ENCODE measurements at regions not wholly inside any gene's neighbourhood (a gene's known extent, or its start where the extent isn't known, plus 50 kb on each side); places are given as distances from the start of the nearest gene placed in this dataset.

DNA sequence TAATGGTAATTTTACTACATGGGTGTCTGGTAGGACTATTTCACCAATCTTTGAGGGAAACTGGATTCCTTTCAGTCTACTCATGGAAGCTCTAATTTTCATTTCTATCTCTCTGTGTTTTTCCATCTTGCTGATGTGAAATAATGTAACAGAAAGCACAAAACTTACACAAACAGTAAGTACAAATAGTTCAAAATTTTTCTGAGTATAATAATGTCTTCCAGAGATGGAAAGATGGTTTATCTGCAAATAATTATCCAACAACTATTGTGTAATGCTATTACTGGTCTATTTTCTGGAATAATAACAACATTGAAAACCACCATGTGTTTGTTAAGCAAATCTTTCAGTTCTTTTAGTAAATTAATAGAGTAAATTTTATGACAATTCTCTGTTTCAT, 565.8 kb upstream of the MGMT start:
- peak overlapping the region; percentile 92 for H3K27ac ChIP-seq (ENCODE audit: low read length)

DNA sequence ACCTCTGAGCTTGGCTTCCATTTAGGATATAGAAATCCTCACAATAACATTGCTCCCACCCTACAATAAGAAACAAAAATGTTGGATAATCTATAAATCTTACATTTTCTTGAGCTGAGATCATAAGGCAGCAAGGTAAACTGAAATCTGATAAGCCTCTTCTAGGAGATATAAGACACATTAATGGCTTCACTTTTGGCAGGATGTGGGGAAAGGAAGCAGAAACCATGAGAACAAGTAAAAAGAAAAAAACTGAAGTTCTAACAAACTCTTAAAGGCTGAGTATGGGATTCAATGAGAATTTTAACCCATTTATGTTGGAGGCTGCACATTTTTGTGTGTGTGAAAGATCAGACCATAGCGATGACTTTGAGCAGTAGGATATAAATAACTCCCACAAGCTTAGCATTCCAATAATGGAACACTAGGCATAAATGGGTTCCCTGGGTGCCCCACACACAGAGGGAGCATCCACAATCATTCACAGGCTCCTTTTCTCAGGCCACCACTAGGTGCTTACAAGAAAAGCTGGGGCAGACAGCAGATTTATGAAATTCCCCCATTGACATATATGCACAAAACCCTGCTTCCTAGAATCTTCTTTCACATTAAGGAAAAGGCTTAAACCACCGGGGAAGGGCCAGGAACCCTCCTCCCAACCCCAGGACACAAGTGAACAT, 564.9 kb upstream of the MGMT start:
- H3K9ac ChIP-seq (ENCODE audit: low read depth, low read length) = peak overlapping the region; percentile 43
- peak; percentile 83 for ATAC-seq (ENCODE audit: insufficient read depth, low read depth)
- no peaks in the 10 kb centered on the region for H3K36me3 ChIP-seq (ENCODE audit: insufficient read depth, low read length)
- peak overlapping the region; percentile 92 for H3K27ac ChIP-seq (ENCODE audit: low read length)
- H3K4me1 ChIP-seq (ENCODE audit: insufficient read depth, low read length) = peaks cover 69% of the 10 kb centered on the region
- peak overlapping the region; percentile 44 for H3K4me2 ChIP-seq (ENCODE audit: insufficient read depth, low read length)
- peak; percentile 48 for DNase-seq
- no peaks in the 10 kb centered on the region for H3K79me2 ChIP-seq (ENCODE audit: insufficient read depth, low read length)
- H3K9me3 ChIP-seq (ENCODE audit: insufficient read depth, low read length, severe bottlenecking) = no peaks in the 10 kb centered on the region
- no peaks in the 10 kb centered on the region for H3K27me3 ChIP-seq (ENCODE audit: insufficient read depth, low read length, poor library complexity)
- TF ChIP-seq, protein P1, sequence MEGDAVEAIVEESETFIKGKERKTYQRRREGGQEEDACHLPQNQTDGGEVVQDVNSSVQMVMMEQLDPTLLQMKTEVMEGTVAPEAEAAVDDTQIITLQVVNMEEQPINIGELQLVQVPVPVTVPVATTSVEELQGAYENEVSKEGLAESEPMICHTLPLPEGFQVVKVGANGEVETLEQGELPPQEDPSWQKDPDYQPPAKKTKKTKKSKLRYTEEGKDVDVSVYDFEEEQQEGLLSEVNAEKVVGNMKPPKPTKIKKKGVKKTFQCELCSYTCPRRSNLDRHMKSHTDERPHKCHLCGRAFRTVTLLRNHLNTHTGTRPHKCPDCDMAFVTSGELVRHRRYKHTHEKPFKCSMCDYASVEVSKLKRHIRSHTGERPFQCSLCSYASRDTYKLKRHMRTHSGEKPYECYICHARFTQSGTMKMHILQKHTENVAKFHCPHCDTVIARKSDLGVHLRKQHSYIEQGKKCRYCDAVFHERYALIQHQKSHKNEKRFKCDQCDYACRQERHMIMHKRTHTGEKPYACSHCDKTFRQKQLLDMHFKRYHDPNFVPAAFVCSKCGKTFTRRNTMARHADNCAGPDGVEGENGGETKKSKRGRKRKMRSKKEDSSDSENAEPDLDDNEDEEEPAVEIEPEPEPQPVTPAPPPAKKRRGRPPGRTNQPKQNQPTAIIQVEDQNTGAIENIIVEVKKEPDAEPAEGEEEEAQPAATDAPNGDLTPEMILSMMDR (IDR thresholded peaks at IDR 0.05; ENCODE audit: borderline replicate concordance, extremely low read depth, low read length, poor library complexity, severe bottlenecking) = peak; percentile 55
- no peak for TF ChIP-seq EZH2 (IDR thresholded peaks at IDR 0.05; ENCODE audit: borderline replicate concordance, low read depth, low read length, severe bottlenecking)
- H2AFZ ChIP-seq (ENCODE audit: low read depth, low read length) = peak overlapping the region; percentile 50
- H3K4me3 ChIP-seq (ENCODE audit: low read depth in 1 of 2, low read length in 2 of 2) = peak overlapping the region in 1 of 2 experiments; percentile 8; a peak in 2 of 4 replicates
- no peaks in the 10 kb centered on the region for H4K20me1 ChIP-seq (ENCODE audit: insufficient read depth, low read length)

More for the DNA sequence above, 565.8 kb upstream of the MGMT start:
- H3K9me3 ChIP-seq (ENCODE audit: insufficient read depth, low read length, severe bottlenecking) = no peaks in the 10 kb centered on the region
- H3K9ac ChIP-seq (ENCODE audit: low read depth, low read length) = peak overlapping the region; percentile 43; the same call in 1 of the 2 replicates
- no peaks in the 10 kb centered on the region for H4K20me1 ChIP-seq (ENCODE audit: insufficient read depth, low read length)
- peak overlapping the region; percentile 44; the same call in 1 of the 2 replicates for H3K4me2 ChIP-seq (ENCODE audit: insufficient read depth, low read length)
- ATAC-seq (ENCODE audit: insufficient read depth, low read depth) (no peak), DNase-seq (no peak)
- H3K27me3 ChIP-seq (ENCODE audit: insufficient read depth, low read length, poor library complexity) = no peaks in the 10 kb centered on the region
- H3K79me2 ChIP-seq (ENCODE audit: insufficient read depth, low read length) = no peaks in the 10 kb centered on the region
- TF ChIP-seq EZH2 (IDR thresholded peaks at IDR 0.05; ENCODE audit: borderline replicate concordance, low read depth, low read length, severe bottlenecking) = no peak
- TF ChIP-seq, protein P1 (IDR thresholded peaks at IDR 0.05; ENCODE audit: borderline replicate concordance, extremely low read depth, low read length, poor library complexity, severe bottlenecking) = no peak
- H3K4me3 ChIP-seq (ENCODE audit: low read depth in 1 of 2, low read length in 2 of 2) = no peak overlapping the region; a peak in 1 of 4 replicates
- peak overlapping the region; percentile 35; the same call in 1 of the 2 replicates for H2AFZ ChIP-seq (ENCODE audit: low read depth, low read length)
- H3K36me3 ChIP-seq (ENCODE audit: insufficient read depth, low read length) = no peaks in the 10 kb centered on the region
- H3K4me1 ChIP-seq (ENCODE audit: insufficient read depth, low read length) = peaks cover 68% of the 10 kb centered on the region

DNA sequence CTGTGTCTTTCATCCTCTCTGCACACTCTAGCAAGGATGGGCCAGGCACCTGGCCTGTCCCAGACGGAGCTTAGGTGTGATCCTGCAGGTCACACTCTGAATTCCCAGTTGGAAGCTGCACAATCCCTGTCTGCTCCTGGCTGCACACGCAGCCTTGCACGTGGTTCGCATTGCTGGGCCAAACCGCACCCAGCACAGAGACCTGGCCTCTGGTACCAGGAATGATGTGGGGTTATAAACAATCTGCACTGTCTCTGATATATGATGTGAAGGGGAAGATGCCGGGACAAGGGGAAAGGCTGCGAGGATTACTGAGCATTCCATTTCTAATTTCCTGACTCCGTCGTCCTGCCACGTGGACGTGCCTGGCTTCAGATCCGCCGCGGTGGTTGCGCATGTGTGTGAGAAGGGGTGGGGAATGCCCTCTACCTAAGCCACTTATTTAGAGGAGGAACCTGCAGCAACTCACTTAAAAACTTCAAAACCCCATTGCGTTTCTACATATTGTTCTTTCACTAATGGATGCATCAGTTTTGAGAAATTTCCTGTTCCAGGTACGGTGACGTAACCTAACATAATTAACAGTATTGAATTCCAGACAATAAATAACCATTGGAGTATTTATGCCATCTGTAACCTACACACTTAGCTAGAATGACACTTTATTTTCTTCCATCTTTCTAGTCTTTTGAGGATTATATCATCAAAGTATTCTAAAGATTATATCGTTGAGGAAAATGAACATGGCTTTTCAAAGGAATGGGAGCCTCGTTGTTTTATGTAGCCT, 559.7 kb upstream of the MGMT start:
- TF ChIP-seq, protein P1 (IDR thresholded peaks at IDR 0.05; ENCODE audit: borderline replicate concordance, extremely low read depth, low read length, poor library complexity, severe bottlenecking) = no peak
- TF ChIP-seq EZH2 (IDR thresholded peaks at IDR 0.05; ENCODE audit: borderline replicate concordance, low read depth, low read length, severe bottlenecking) = no peak
- H3K9ac ChIP-seq (ENCODE audit: low read depth, low read length) = peak overlapping the region; percentile 26
- H3K27ac ChIP-seq (ENCODE audit: low read length) = peak overlapping the region; percentile 87

More for the DNA sequence above, 559.7 kb upstream of the MGMT start:
- Histone ChIP-seq H3K36me3 (ENCODE audit: insufficient read depth, low read length) (no peaks in the 10 kb centered on the region), H3K9me3 (ENCODE audit: insufficient read depth, low read length, severe bottlenecking) (peaks cover 4% of the 10 kb centered on the region), H2AFZ (ENCODE audit: low read depth, low read length) (peak overlapping the region; percentile 74), H3K79me2 (ENCODE audit: insufficient read depth, low read length) (no peaks in the 10 kb centered on the region), H3K4me1 (ENCODE audit: insufficient read depth, low read length) (peaks cover 58% of the 10 kb centered on the region), H3K4me3 (ENCODE audit: low read depth in 1 of 2, low read length in 2 of 2) (no peak overlapping the region), H3K4me2 (ENCODE audit: insufficient read depth, low read length) (no peak overlapping the region; the same call in 1 of the 2 replicates), H4K20me1 (ENCODE audit: insufficient read depth, low read length) (no peaks in the 10 kb centered on the region), H3K27me3 (ENCODE audit: insufficient read depth, low read length, poor library complexity) (no peaks in the 10 kb centered on the region)
- DNase-seq = no peak
- no peak for ATAC-seq (ENCODE audit: insufficient read depth, low read depth)
